H9 (cell line): ENCODE measurements at regions not wholly inside any gene's neighbourhood (a gene's known extent, or its start where the extent isn't known, plus 50 kb on each side); places are given as distances from the start of the nearest gene placed in this dataset.
A peak's percentile ranks its signal among the peaks of the same experiment; 100 is the strongest.

Experiments
- DNase-seq: peaks from one replicate; pipeline ENCODE4 v3.0.0-alpha.2; 2017
- H2AFZ ChIP-seq: one replicate; pipeline ENCODE4 v1.6.1; 2013; ENCODE audit warnings: mild to moderate bottlenecking, low read length, control low read depth, moderate library complexity
- H2AK5ac ChIP-seq: 2 replicates; pipeline ENCODE4 v1.6.1; 2013; ENCODE audit warnings: low read length, control low read depth, mixed read lengths; ENCODE audit not compliant: insufficient read length
- H2BK120ac ChIP-seq: one replicate; pipeline ENCODE4 v1.6.1; 2013; ENCODE audit warnings: low read depth, mild to moderate bottlenecking, low read length, control low read depth, inconsistent platforms; ENCODE audit not compliant: poor library complexity, severe bottlenecking
- H2BK12ac ChIP-seq: 2 replicates; pipeline ENCODE4 v1.6.1; 2013; ENCODE audit warnings: low read length, control low read depth, mixed read lengths, low read depth; ENCODE audit not compliant: insufficient read length
- H2BK15ac ChIP-seq: 2 replicates; pipeline ENCODE4 v1.6.1; 2013; ENCODE audit warnings: low read depth, low read length, control low read depth
- H2BK20ac ChIP-seq: one replicate; pipeline ENCODE4 v1.6.1; 2013; ENCODE audit warnings: low read depth, mild to moderate bottlenecking, low read length, control low read depth, inconsistent platforms; ENCODE audit not compliant: poor library complexity, severe bottlenecking
- H2BK5ac ChIP-seq: 2 replicates; pipeline ENCODE4 v1.6.1; 2013; ENCODE audit warnings: low read length, control low read depth, mixed read lengths; ENCODE audit not compliant: insufficient read length
- H3K14ac ChIP-seq: 2 replicates; pipeline ENCODE4 v1.6.1; 2013; ENCODE audit warnings: low read length, control low read depth; ENCODE audit not compliant: insufficient read depth
- H3K18ac ChIP-seq: 2 replicates; pipeline ENCODE4 v1.6.1; 2013; ENCODE audit warnings: low read depth, mild to moderate bottlenecking, mixed read lengths, low read length, control low read depth; ENCODE audit not compliant: insufficient read length
- H3K23ac ChIP-seq: 2 replicates; pipeline ENCODE4 v1.6.1; 2013; ENCODE audit warnings: low read length, control low read depth, mixed read lengths, low read depth; ENCODE audit not compliant: insufficient read length
- H3K23me2 ChIP-seq: 2 replicates; pipeline ENCODE4 v1.6.1; 2013; ENCODE audit warnings: low read depth, mild to moderate bottlenecking, mixed read lengths, low read length, control low read depth; ENCODE audit not compliant: insufficient read length, poor library complexity, severe bottlenecking
- H3K27ac ChIP-seq: 2 replicates; pipeline ENCODE4 v1.5.1; 2013; ENCODE audit warnings: low read length, control low read depth, mixed read lengths, low read depth; ENCODE audit not compliant: insufficient read length
- H3K27me3 ChIP-seq: 2 replicates; pipeline ENCODE4 v1.6.1; 2013; ENCODE audit warnings: low read length, control low read depth, inconsistent platforms; ENCODE audit not compliant: insufficient read depth
- H3K4ac ChIP-seq: 2 replicates; pipeline ENCODE4 v1.6.1; 2013; ENCODE audit warnings: low read depth, mild to moderate bottlenecking, control low read depth, inconsistent platforms, low read length, moderate library complexity
- H3K4me1 ChIP-seq: 2 replicates; pipeline ENCODE4 v1.6.1; 2013; ENCODE audit warnings: low read length, control low read depth, inconsistent platforms; ENCODE audit not compliant: insufficient read depth
- H3K4me2 ChIP-seq: 2 replicates; pipeline ENCODE4 v1.6.1; 2013; ENCODE audit warnings: low read length, control low read depth, mixed read lengths; ENCODE audit not compliant: insufficient read length, insufficient read depth
- H3K56ac ChIP-seq: 2 replicates; pipeline ENCODE4 v1.6.1; 2013; ENCODE audit warnings: low read depth, mild to moderate bottlenecking, mixed read lengths, low read length, control low read depth; ENCODE audit not compliant: insufficient read length
- H3K79me1 ChIP-seq: 2 replicates; pipeline ENCODE4 v1.6.1; 2013; ENCODE audit warnings: low read depth, mild to moderate bottlenecking, moderate library complexity, low read length, control low read depth, inconsistent platforms; ENCODE audit not compliant: insufficient read depth, poor library complexity, severe bottlenecking
- H3K79me2 ChIP-seq: 2 replicates; pipeline ENCODE4 v1.6.1; 2013; ENCODE audit warnings: low read length, control low read depth, inconsistent platforms; ENCODE audit not compliant: insufficient read depth
- H3K9ac ChIP-seq: 2 replicates; pipeline ENCODE4 v1.6.1; 2013; ENCODE audit warnings: low read length, control low read depth, mixed read lengths; ENCODE audit not compliant: insufficient read length; ENCODE audit errors: extremely low read depth
- H3K9me3 ChIP-seq: one replicate; pipeline ENCODE4 v1.6.1; 2013; ENCODE audit warnings: low read depth, low read length, inconsistent platforms; ENCODE audit not compliant: control insufficient read depth
- H3T11ph ChIP-seq: one replicate; pipeline ENCODE4 v1.6.1; 2013; ENCODE audit warnings: mild to moderate bottlenecking, low read length, control low read depth, inconsistent platforms
- H4K20me1 ChIP-seq: one replicate; pipeline ENCODE4 v1.6.1; 2013; ENCODE audit not compliant: control insufficient read depth, insufficient read length, insufficient read depth
- H4K5ac ChIP-seq: 2 replicates; pipeline ENCODE4 v1.6.1; 2013; ENCODE audit warnings: low read depth, mild to moderate bottlenecking, mixed read lengths, low read length, control low read depth; ENCODE audit not compliant: insufficient read length
- H4K8ac ChIP-seq: replicated peaks from 2 replicates; pipeline ENCODE4 v1.6.1; 2013; ENCODE audit warnings: low read length, control low read depth, mixed read lengths, low read depth; ENCODE audit not compliant: insufficient read length
- H4K91ac ChIP-seq: 2 replicates; pipeline ENCODE4 v1.6.1; 2013; ENCODE audit warnings: low read depth, mild to moderate bottlenecking, moderate library complexity, mixed read lengths, low read length, control low read depth; ENCODE audit not compliant: insufficient read length
- H3K27ac Mint-ChIP-seq, 3 experiments: 2 replicates in 2 of 3; 3 replicates in 1 of 3; pipeline ENCODE4 v1.8.0; 2020 to 2021; ENCODE audit warnings: mixed read lengths in 3 of 3, mild to moderate bottlenecking in 1 of 3, moderate library complexity in 1 of 3
- H3K27me3 Mint-ChIP-seq: 2 replicates; pipeline ENCODE4 v1.8.0; 2021; ENCODE audit warnings: low read depth, mild to moderate bottlenecking, moderate library complexity, mixed read lengths
- H3K36me3 Mint-ChIP-seq, 3 experiments: 2 replicates in 2 of 3; 3 replicates in 1 of 3; pipeline ENCODE4 v1.8.0; 2020 to 2021; ENCODE audit warnings: low read depth in 3 of 3, mixed read lengths in 3 of 3; ENCODE audit not compliant: insufficient read depth in 1 of 3
- H3K4me1 Mint-ChIP-seq, 2 experiments: 2 replicates each; pipeline ENCODE4 v1.8.0; 2020; ENCODE audit warnings: mixed read lengths in 2 of 2
- H3K4me3 Mint-ChIP-seq, 2 experiments: 2 replicates in 1 of 2; 3 replicates in 1 of 2; pipeline ENCODE4 v1.8.0; 2020 to 2021; ENCODE audit warnings: mild to moderate bottlenecking in 2 of 2, mixed read lengths in 2 of 2, moderate library complexity in 1 of 2
- H3K9me3 Mint-ChIP-seq, 2 experiments: 2 replicates in 1 of 2; 3 replicates in 1 of 2; pipeline ENCODE4 v1.8.0; 2020; ENCODE audit warnings: mild to moderate bottlenecking in 2 of 2, mixed read lengths in 2 of 2, moderate library complexity in 1 of 2
- CTCF ChIP-seq: fragments of 200-600 bp; sonication (generic); conservative IDR thresholded peaks from 3 replicates; pipeline ENCODE4 v1.8.0; 2021; ENCODE audit warnings: antibody characterized with exemption, mild to moderate bottlenecking
- whole genome bisulfite sequencing: extraction: QIAGEN DNeasy Blood & Tissue Kit; methylation state at CpG from one replicate; pipeline ENCODE4 v1.1.7; 2013; ENCODE audit warnings: missing lambda C conversion rate, low lambda C conversion rate, mixed read lengths; ENCODE audit not compliant: insufficient read length; ENCODE audit errors: extremely low coverage; 5-methylcytosine and 5-hydroxymethylcytosine counted together

- Histone ChIP-seq H2BK120ac (no peak overlapping the region), H3K4me2 (no peak overlapping the region), H3K23ac (no peak overlapping the region), H3K9ac (no peak overlapping the region), H2BK20ac (no peak overlapping the region), H3K27me3 (no peaks in the 10 kb centered on the region), H2AK5ac (no peak overlapping the region), H2BK15ac (no peak overlapping the region), H3K18ac (no peak overlapping the region), H4K91ac (no peak overlapping the region), H2AFZ (no peak overlapping the region), H4K5ac (no peak overlapping the region), H2BK5ac (no peak overlapping the region), H3K23me2 (no peaks in the 10 kb centered on the region), H3K9me3 (no peaks in the 10 kb centered on the region), H3K27ac (no peak overlapping the region), H3K4me1 (no peaks in the 10 kb centered on the region), H2BK12ac (no peak overlapping the region), H3K79me1 (no peaks in the 10 kb centered on the region), H3K56ac (no peak overlapping the region), H4K8ac (no peak overlapping the region), H3K14ac (no peak overlapping the region), H3K4ac (no peak overlapping the region), H3T11ph (no peak overlapping the region), H3K79me2 (no peaks in the 10 kb centered on the region), H4K20me1 (no peaks in the 10 kb centered on the region)
- H3K4me1 Mint-ChIP-seq = peaks cover under 1 to 3% of the 10 kb centered on the region in 2 experiments; a peak in 3 of 4 replicates
- H3K9me3 Mint-ChIP-seq = no peaks in the 10 kb centered on the region
- no peak for TF ChIP-seq CTCF
- no CpG with 5 or more reads among the region's 6 CpGs for WGBS
- DNase-seq = no peak
- H3K36me3 Mint-ChIP-seq = no peaks in the 10 kb centered on the region
- no peak overlapping the region for H3K4me3 Mint-ChIP-seq
- peak overlapping the region in 1 of 3 experiments; percentile 68; a peak in 1 of 7 replicates for H3K27ac Mint-ChIP-seq
- H3K27me3 Mint-ChIP-seq = no peaks in the 10 kb centered on the region
Observed at GRCh38 chr3:148087601-148088371, 609.9 kb upstream of the AGTR1 start.
